Calu3 (cell line): ENCODE measurements at regions not wholly inside any gene's neighbourhood (a gene's known extent, or its start where the extent isn't known, plus 50 kb on each side); places are given as distances from the start of the nearest gene placed in this dataset.

Experiments
- BruUV-seq: library from RNA; stranded (reverse); fragments of 400-500 nt; replicated peaks from 2 replicates; lab custom pipeline; 2021; lab: Mats Ljungman, UMichigan
- CTCF ChIA-PET: fragments of 300-600 bp; sonication (Branson Sonifier 250); formaldehyde crosslinking; loops from one replicate; lab custom pipeline; 2022; ENCODE audit warnings: antibody characterized with exemption; lab: Charles Lee
- DNase-seq: peaks from one replicate; pipeline ENCODE4 v3.0.0; 2022
- H3K27ac Mint-ChIP-seq: one replicate; pipeline ENCODE4 v1.8.0; 2022; ENCODE audit warnings: mixed read lengths; ENCODE audit not compliant: unreplicated experiment
- H3K27me3 Mint-ChIP-seq: one replicate; pipeline ENCODE4 v1.8.0; 2022; ENCODE audit warnings: mixed read lengths; ENCODE audit not compliant: unreplicated experiment
- H3K36me3 Mint-ChIP-seq: one replicate; pipeline ENCODE4 v1.8.0; 2022; ENCODE audit warnings: mild to moderate bottlenecking, moderate library complexity, mixed read lengths; ENCODE audit not compliant: insufficient read depth, unreplicated experiment
- H3K4me1 Mint-ChIP-seq: one replicate; pipeline ENCODE4 v1.8.0; 2022; ENCODE audit warnings: mild to moderate bottlenecking, low read depth, mixed read lengths; ENCODE audit not compliant: unreplicated experiment
- H3K4me3 Mint-ChIP-seq: one replicate; pipeline ENCODE4 v1.8.0; 2022; ENCODE audit warnings: mild to moderate bottlenecking, low read depth, moderate library complexity, mixed read lengths; ENCODE audit not compliant: unreplicated experiment
- H3K9me3 Mint-ChIP-seq: one replicate; pipeline ENCODE4 v1.8.0; 2022; ENCODE audit warnings: low read depth, mixed read lengths; ENCODE audit not compliant: unreplicated experiment
- CTCF ChIP-seq: fragments of 200-600 bp; IDR thresholded peaks from one replicate; pipeline ENCODE4 v1.8.0; 2022; ENCODE audit warnings: antibody characterized with exemption; ENCODE audit not compliant: unreplicated experiment
- intact Hi-C: fragments of 100-400 bp; cut with micrococcal nuclease; formaldehyde crosslinking; loops from one replicate; pipeline ENCODE4 v1.10.0; 2022; ENCODE audit not compliant: unreplicated experiment

- Mint-ChIP-seq H3K27ac (no peak overlapping the region), H3K4me1 (peaks cover 12% of the 10 kb centered on the region), H3K36me3 (no peaks in the 10 kb centered on the region), H3K27me3 (no peaks in the 10 kb centered on the region), H3K9me3 (no peaks in the 10 kb centered on the region), H3K4me3 (no peak overlapping the region)
- DNase-seq = no peak
- BruUV-seq = no TSS peak
- CTCF ChIA-PET = no interaction called here
- intact Hi-C loops = no loop called here
- no peak for TF ChIP-seq CTCF
Measured at GRCh38 chr2:217437290-217437870, 565.4 kb downstream of the TNS1 start.

- intact Hi-C loops = no loop called here
- Mint-ChIP-seq H3K27ac (no peak overlapping the region), H3K9me3 (no peaks in the 10 kb centered on the region)
Measured at GRCh38 chr2:217436386-217436785, 566.4 kb downstream of the TNS1 start.

GRCh38 chr2:217434180-217434975 lies 568.4 kb downstream of the TNS1 start:
- CTCF ChIA-PET = interaction anchor here (0.5 to 1.0 kb wide), 3 partner anchors 20 to 87 kb away, joined by 3 to 8 read pairs (median 3); no protein-coding TSS in a partner anchor
- no peak overlapping the region for H3K27ac Mint-ChIP-seq
- no TSS peak for BruUV-seq

More at GRCh38 chr2:217436386-217436785, 566.4 kb downstream of the TNS1 start:
- BruUV-seq = no TSS peak
- no peak for DNase-seq
- Mint-ChIP-seq H3K36me3 (no peaks in the 10 kb centered on the region), H3K4me3 (no peak overlapping the region), H3K4me1 (peaks cover 22% of the 10 kb centered on the region), H3K27me3 (no peaks in the 10 kb centered on the region)
- TF ChIP-seq CTCF = no peak
- CTCF ChIA-PET = no interaction called here

GRCh38 chr2:217433522-217433921 lies 569.3 kb downstream of the TNS1 start:
- no TSS peak for BruUV-seq
- Mint-ChIP-seq H3K4me3 (no peak overlapping the region), H3K36me3 (no peaks in the 10 kb centered on the region), H3K9me3 (no peaks in the 10 kb centered on the region), H3K27me3 (no peaks in the 10 kb centered on the region), H3K27ac (no peak overlapping the region), H3K4me1 (peaks cover 29% of the 10 kb centered on the region)
- CTCF ChIA-PET = interaction anchor here (0.5 to 1.0 kb wide), 2 partner anchors 19 to 77 kb away, joined by 3 read pairs; no protein-coding TSS in a partner anchor
- DNase-seq = no peak
- no peak for TF ChIP-seq CTCF
- intact Hi-C loops = no loop called here

More at GRCh38 chr2:217434180-217434975, 568.4 kb downstream of the TNS1 start:
- Mint-ChIP-seq H3K27me3 (no peaks in the 10 kb centered on the region), H3K36me3 (no peaks in the 10 kb centered on the region), H3K4me1 (peaks cover 29% of the 10 kb centered on the region), H3K9me3 (no peaks in the 10 kb centered on the region), H3K4me3 (no peak overlapping the region)
- DNase-seq = peak; percentile 79
- intact Hi-C loops = no loop called here
- no peak for TF ChIP-seq CTCF
